Epithelial cell of proximal tubule (primary cell): ENCODE measurements at regions not wholly inside any gene's neighbourhood (a gene's known extent, or its start where the extent isn't known, plus 50 kb on each side); places are given as distances from the start of the nearest gene placed in this dataset.

Source experiments
- DNase-seq: peaks from one replicate; pipeline ENCODE4 v3.0.0-alpha.2; 2011; ENCODE audit warnings: low read depth
- H3K4me3 ChIP-seq: 2 replicates; pipeline ENCODE4 v1.5.1; 2011; ENCODE audit warnings: low read depth, mild to moderate bottlenecking, low read length
- CTCF ChIP-seq: conservative IDR thresholded peaks from 2 replicates; pipeline ENCODE4 v1.5.1; 2012; ENCODE audit warnings: low read depth, mild to moderate bottlenecking, low read length

- DNase-seq, result no peak
- no peak for TF ChIP-seq CTCF
- H3K4me3 ChIP-seq, result no peak overlapping the region
Measured at GRCh38 chr21:35377505-35378090, 328.5 kb upstream of the RUNX1 start.

- DNase-seq, result no peak
- TF ChIP-seq CTCF, result no peak
- no peak overlapping the region for H3K4me3 ChIP-seq
Measured at GRCh38 chr21:35376406-35377135, 327.5 kb upstream of the RUNX1 start.

GRCh38 chr21:35375115-35375514 lies 326.0 kb upstream of the RUNX1 start:
- DNase-seq, result no peak
- TF ChIP-seq CTCF, result no peak
- H3K4me3 ChIP-seq, result no peak overlapping the region

- no peak overlapping the region for H3K4me3 ChIP-seq
- DNase-seq, result no peak
- no peak for TF ChIP-seq CTCF
Measured at GRCh38 chr21:35373998-35374397, 324.9 kb upstream of the RUNX1 start.

GRCh38 chr21:35372201-35372600 lies 323.1 kb upstream of the RUNX1 start:
- no peak for DNase-seq
- H3K4me3 ChIP-seq, result no peak overlapping the region
- no peak for TF ChIP-seq CTCF

GRCh38 chr21:35370671-35371070 lies 321.6 kb upstream of the RUNX1 start:
- DNase-seq, result no peak
- no peak overlapping the region for H3K4me3 ChIP-seq
- TF ChIP-seq CTCF, result no peak

GRCh38 chr21:35370071-35370470 lies 321.0 kb upstream of the RUNX1 start:
- no peak for TF ChIP-seq CTCF
- H3K4me3 ChIP-seq, result no peak overlapping the region
- DNase-seq, result no peak
